22Rv1 (cell line): ENCODE measurements at regions not wholly inside any gene's neighbourhood (a gene's known extent, or its start where the extent isn't known, plus 50 kb on each side); places are given as distances from the start of the nearest gene placed in this dataset.

ENCODE experiments used
- CTCF ChIP-seq: fragments of 450-650 bp; IDR thresholded peaks from 2 replicates; pipeline ENCODE4 v1.5.1; 2017; ENCODE audit warnings: mild to moderate bottlenecking
- ZFX ChIP-seq: fragments of 450-650 bp; IDR thresholded peaks from 2 replicates; pipeline ENCODE4 v1.6.1; 2017; ENCODE audit warnings: antibody characterized with exemption, borderline replicate concordance

- TF ChIP-seq CTCF, result no peak
- no peak for TF ChIP-seq ZFX
These were observed 132.4 kb upstream of the GSE1 start for GRCh38 chr16:85480727-85481101.
